GM12878 (cell line): ENCODE measurements at regions not wholly inside any gene's neighbourhood (a gene's known extent, or its start where the extent isn't known, plus 50 kb on each side); places are given as distances from the start of the nearest gene placed in this dataset.

Experiments
- BCL11A ChIP-seq: IDR thresholded peaks from 2 replicates; pipeline ENCODE4 v1.6.1; 2011; ENCODE audit warnings: low read depth, low read length
- BCL3 ChIP-seq: IDR thresholded peaks from 2 replicates; pipeline ENCODE4 v1.6.1; 2011; ENCODE audit warnings: borderline replicate concordance, low read depth, mild to moderate bottlenecking, moderate library complexity, low read length; ENCODE audit not compliant: insufficient read depth, poor library complexity, severe bottlenecking
- CBX3 ChIP-seq: fragments of 200-600 bp; sonication (generic); IDR thresholded peaks from 2 replicates; pipeline ENCODE4 v1.6.1; 2016; ENCODE audit warnings: low read depth, borderline replicate concordance
- CHD1 ChIP-seq: IDR thresholded peaks from 2 replicates; pipeline ENCODE4 v1.6.1; 2012; ENCODE audit warnings: low read depth, low read length, improper control_type of control experiment
- E2F8 ChIP-seq: fragments of 450-650 bp; IDR thresholded peaks from 2 replicates; pipeline ENCODE4 v1.6.1; 2018; ENCODE audit warnings: mild to moderate bottlenecking, low read depth, moderate library complexity; ENCODE audit not compliant: partially characterized antibody
- HDGF ChIP-seq: fragments of 450-650 bp; IDR thresholded peaks from 2 replicates; pipeline ENCODE4 v1.6.1; 2016; ENCODE audit warnings: antibody characterized with exemption
- KLF5 ChIP-seq: fragments of 450-650 bp; IDR thresholded peaks from 2 replicates; pipeline ENCODE4 v1.6.1; 2014; ENCODE audit warnings: mild to moderate bottlenecking; ENCODE audit not compliant: partially characterized antibody
- LARP7 ChIP-seq: fragments of 450-650 bp; IDR thresholded peaks from 2 replicates; pipeline ENCODE4 v1.6.1; 2017; ENCODE audit warnings: mild to moderate bottlenecking
- MEF2A ChIP-seq: IDR thresholded peaks from 2 replicates; pipeline ENCODE4 v1.6.1; 2011; ENCODE audit warnings: low read depth, mild to moderate bottlenecking, low read length, moderate library complexity; ENCODE audit not compliant: insufficient read depth
- NFIC ChIP-seq: IDR thresholded peaks from 2 replicates; pipeline ENCODE4 v1.6.1; 2012; ENCODE audit warnings: low read depth, mild to moderate bottlenecking, inconsistent platforms, low read length, moderate library complexity
- NR2F1 ChIP-seq: fragments of 450-650 bp; conservative IDR thresholded peaks from 2 replicates; pipeline ENCODE4 v1.6.1; 2017; ENCODE audit warnings: mild to moderate bottlenecking
- POLR2AphosphoS5 ChIP-seq: IDR thresholded peaks from 2 replicates; pipeline ENCODE4 v1.6.1; 2011; ENCODE audit warnings: mild to moderate bottlenecking, low read length, inconsistent platforms
- SMAD1 ChIP-seq: fragments of 450-650 bp; IDR thresholded peaks from 2 replicates; pipeline ENCODE4 v1.6.1; 2018; ENCODE audit warnings: mild to moderate bottlenecking, low read depth; ENCODE audit not compliant: partially characterized antibody
- SMAD5 ChIP-seq: IDR thresholded peaks from 2 replicates; pipeline ENCODE4 v1.6.1; 2016; ENCODE audit warnings: antibody characterized with exemption, low read depth
- SUPT20H ChIP-seq: IDR thresholded peaks from 2 replicates; pipeline ENCODE4 v1.6.1; 2011; ENCODE audit warnings: low read depth, mild to moderate bottlenecking, low read length, moderate library complexity, borderline replicate concordance; ENCODE audit not compliant: control insufficient read depth
- YBX1 ChIP-seq: fragments of 450-650 bp; IDR thresholded peaks from 2 replicates; pipeline ENCODE4 v1.6.1; 2016; ENCODE audit warnings: antibody characterized with exemption
- ZZZ3 ChIP-seq: IDR thresholded peaks from 2 replicates; pipeline ENCODE4 v1.6.1; 2011; ENCODE audit warnings: low read depth; ENCODE audit not compliant: control insufficient read depth, insufficient read length

- TF ChIP-seq E2F8, result no peak
- no peak for TF ChIP-seq SMAD1
- no peak for TF ChIP-seq NFIC
- TF ChIP-seq BCL11A, result no peak
- no peak for TF ChIP-seq ZZZ3
- TF ChIP-seq SUPT20H, result no peak
- no peak for TF ChIP-seq SMAD5
- no peak for TF ChIP-seq YBX1
- TF ChIP-seq KLF5, result no peak
- TF ChIP-seq HDGF, result no peak
- no peak for TF ChIP-seq NR2F1
- no peak for TF ChIP-seq CHD1
- TF ChIP-seq CBX3, result no peak
- no peak for TF ChIP-seq POLR2AphosphoS5
- no peak for TF ChIP-seq BCL3
- TF ChIP-seq MEF2A, result no peak
- no peak for TF ChIP-seq LARP7
Observed at GRCh38 chr14:101193106-101193844, 289.8 kb upstream of the RTL1 start (continued).
